GM18867 (cell line): ENCODE measurements at regions not wholly inside any gene's neighbourhood (a gene's known extent, or its start where the extent isn't known, plus 50 kb on each side); places are given as distances from the start of the nearest gene placed in this dataset.

Source experiments
- ATAC-seq: cut with Tn5 transposase; IDR thresholded peaks from one replicate; pipeline ENCODE4 v1.9.1; 2021; ENCODE audit warnings: mild to moderate bottlenecking, moderate library complexity; ENCODE audit not compliant: unreplicated experiment

GRCh38 chr16:55212791-55213190 is 111.2 kb upstream of the IRX6 start:
- no peak for ATAC-seq

GRCh38 chr16:55214412-55214811 is 109.6 kb upstream of the IRX6 start:
- no peak for ATAC-seq

GRCh38 chr16:55214974-55215494 is 109.0 kb upstream of the IRX6 start:
- no peak for ATAC-seq

- no peak for ATAC-seq
These were observed 106.6 kb upstream of the IRX6 start for GRCh38 chr16:55217392-55217791.

GRCh38 chr16:55221836-55222235 is 102.2 kb upstream of the IRX6 start:
- ATAC-seq, result no peak

- ATAC-seq, result no peak
These were observed 101.5 kb upstream of the IRX6 start for GRCh38 chr16:55222486-55222885.

- no peak for ATAC-seq
These were observed 97.9 kb upstream of the IRX6 start for GRCh38 chr16:55225972-55226542.

- no peak for ATAC-seq
These were observed 91.2 kb upstream of the IRX6 start for GRCh38 chr16:55232822-55233221.

GRCh38 chr16:55233464-55233863 is 90.5 kb upstream of the IRX6 start:
- no peak for ATAC-seq

GRCh38 chr16:55236655-55237054 is 87.3 kb upstream of the IRX6 start:
- ATAC-seq, result no peak

- no peak for ATAC-seq
These were observed 84.3 kb upstream of the IRX6 start for GRCh38 chr16:55239723-55240122.

GRCh38 chr16:55240888-55241287 is 83.1 kb upstream of the IRX6 start:
- no peak for ATAC-seq

- ATAC-seq, result no peak
These were observed 81.3 kb upstream of the IRX6 start for GRCh38 chr16:55242667-55243066.

- no peak for ATAC-seq
These were observed 75.9 kb upstream of the IRX6 start for GRCh38 chr16:55248058-55248457.

GRCh38 chr16:55248494-55248893 is 75.5 kb upstream of the IRX6 start:
- ATAC-seq, result no peak

- no peak for ATAC-seq
These were observed 74.6 kb upstream of the IRX6 start for GRCh38 chr16:55249361-55249760.

GRCh38 chr16:55249936-55250335 is 74.1 kb upstream of the IRX6 start:
- no peak for ATAC-seq

GRCh38 chr16:55250701-55251100 is 73.3 kb upstream of the IRX6 start:
- no peak for ATAC-seq

- ATAC-seq, result no peak
These were observed 72.9 kb upstream of the IRX6 start for GRCh38 chr16:55251151-55251550.

- no peak for ATAC-seq
These were observed 71.4 kb upstream of the IRX6 start for GRCh38 chr16:55252577-55252976.

- ATAC-seq, result no peak
These were observed 70.0 kb upstream of the IRX6 start for GRCh38 chr16:55253987-55254386.

- ATAC-seq, result no peak
These were observed 68.2 kb upstream of the IRX6 start for GRCh38 chr16:55255733-55256282.

GRCh38 chr16:55256412-55257016 is 67.5 kb upstream of the IRX6 start:
- no peak for ATAC-seq
